ENCODE measurements at regions not wholly inside any gene's neighbourhood (a gene's known extent, or its start where the extent isn't known, plus 50 kb on each side); places are given as distances from the start of the nearest gene placed in this dataset.

DNA sequence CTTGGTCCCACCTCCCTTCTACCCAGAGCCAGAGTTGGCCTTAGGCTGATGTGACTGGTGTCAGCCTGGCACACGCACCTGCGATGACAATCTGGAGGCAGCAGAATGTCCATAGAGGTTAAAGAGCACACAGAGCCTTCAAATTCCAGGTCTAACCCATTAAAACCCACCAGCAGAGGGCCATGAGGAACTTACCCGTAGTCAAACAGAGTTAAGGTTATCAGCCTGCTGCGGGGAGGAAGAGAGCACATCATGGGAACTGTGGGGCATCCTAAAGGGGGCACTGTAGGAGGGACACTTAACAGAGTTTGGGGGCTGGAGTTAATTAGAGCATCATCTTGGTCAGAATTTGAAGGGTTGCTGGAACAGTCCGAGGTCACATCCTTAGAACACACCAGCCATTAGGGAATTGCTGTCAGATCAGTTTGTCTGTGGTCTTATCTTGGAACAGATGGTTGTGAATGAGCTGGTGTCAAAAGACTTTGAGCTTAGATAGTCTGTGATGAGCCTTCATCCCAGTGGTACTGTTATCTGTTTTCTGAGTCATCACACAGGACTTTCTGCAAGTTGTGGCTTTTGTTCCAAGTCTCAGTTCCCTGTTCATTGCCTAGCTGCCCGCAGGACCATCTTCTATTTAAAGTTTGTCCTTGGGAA is 248.6 kb downstream of the LOXHD1 start (continued):
- TF ChIP-seq, protein P1, sequence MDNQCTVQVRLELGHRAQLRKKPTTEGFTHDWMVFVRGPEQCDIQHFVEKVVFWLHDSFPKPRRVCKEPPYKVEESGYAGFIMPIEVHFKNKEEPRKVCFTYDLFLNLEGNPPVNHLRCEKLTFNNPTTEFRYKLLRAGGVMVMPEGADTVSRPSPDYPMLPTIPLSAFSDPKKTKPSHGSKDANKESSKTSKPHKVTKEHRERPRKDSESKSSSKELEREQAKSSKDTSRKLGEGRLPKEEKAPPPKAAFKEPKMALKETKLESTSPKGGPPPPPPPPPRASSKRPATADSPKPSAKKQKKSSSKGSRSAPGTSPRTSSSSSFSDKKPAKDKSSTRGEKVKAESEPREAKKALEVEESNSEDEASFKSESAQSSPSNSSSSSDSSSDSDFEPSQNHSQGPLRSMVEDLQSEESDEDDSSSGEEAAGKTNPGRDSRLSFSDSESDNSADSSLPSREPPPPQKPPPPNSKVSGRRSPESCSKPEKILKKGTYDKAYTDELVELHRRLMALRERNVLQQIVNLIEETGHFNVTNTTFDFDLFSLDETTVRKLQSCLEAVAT (IDR thresholded peaks at IDR 0.05) = 0 out of 4 replicates have a peak, but pooled peaks of 1 of the 2 experiments have one; percentile 28
- no peak for TF ChIP-seq POLR2G (IDR thresholded peaks at IDR 0.05; ENCODE audit: low read depth, low read length)
- no peak for TF ChIP-seq IRF2 (CRISPR knock-in tag; IDR thresholded peaks at IDR 0.05)
- peak; percentile 33; the same call in 1 of the 2 replicates for TF ChIP-seq RNF2 (IDR thresholded peaks at IDR 0.05)
- TF ChIP-seq ZC3H8 (IDR thresholded peaks at IDR 0.05) = no peak
- TF ChIP-seq TEAD4 (IDR thresholded peaks at IDR 0.05; ENCODE audit: low read length) = peak; percentile 93
- TF ChIP-seq TEAD4 (CRISPR knock-in tag; IDR thresholded peaks at IDR 0.05; ENCODE audit: borderline replicate concordance) = no peak
- peak; percentile 49 to 64; a peak in 2 of 4 replicates for TF ChIP-seq KDM1A (IDR thresholded peaks at IDR 0.05)
- no peak for TF ChIP-seq GATA2 (CRISPR knock-in tag; IDR thresholded peaks at IDR 0.05)
- peak; percentile 61; the same call in 1 of the 2 replicates for TF ChIP-seq TRIM28 (IDR thresholded peaks at IDR 0.05)
- peak; percentile 97 for TF ChIP-seq MECOM (CRISPR knock-in tag; IDR thresholded peaks at IDR 0.05)
- no peak for TF ChIP-seq KAT7 (CRISPR knock-in tag; IDR thresholded peaks at IDR 0.05; ENCODE audit: borderline replicate concordance)
- TF ChIP-seq SIN3A (IDR thresholded peaks at IDR 0.05; ENCODE audit: borderline replicate concordance in 2 of 2, control insufficient read depth in 1 of 2, low read depth in 2 of 2, low read length in 2 of 2) = no peak
- no peak for TF ChIP-seq GATAD2B (IDR thresholded peaks at IDR 0.05; ENCODE audit: borderline replicate concordance)
- TF ChIP-seq DPF2 (IDR thresholded peaks at IDR 0.05) = peak; percentile 80
- no peak for TF ChIP-seq RFX1 (IDR thresholded peaks at IDR 0.05)
- TF ChIP-seq, protein P2, sequence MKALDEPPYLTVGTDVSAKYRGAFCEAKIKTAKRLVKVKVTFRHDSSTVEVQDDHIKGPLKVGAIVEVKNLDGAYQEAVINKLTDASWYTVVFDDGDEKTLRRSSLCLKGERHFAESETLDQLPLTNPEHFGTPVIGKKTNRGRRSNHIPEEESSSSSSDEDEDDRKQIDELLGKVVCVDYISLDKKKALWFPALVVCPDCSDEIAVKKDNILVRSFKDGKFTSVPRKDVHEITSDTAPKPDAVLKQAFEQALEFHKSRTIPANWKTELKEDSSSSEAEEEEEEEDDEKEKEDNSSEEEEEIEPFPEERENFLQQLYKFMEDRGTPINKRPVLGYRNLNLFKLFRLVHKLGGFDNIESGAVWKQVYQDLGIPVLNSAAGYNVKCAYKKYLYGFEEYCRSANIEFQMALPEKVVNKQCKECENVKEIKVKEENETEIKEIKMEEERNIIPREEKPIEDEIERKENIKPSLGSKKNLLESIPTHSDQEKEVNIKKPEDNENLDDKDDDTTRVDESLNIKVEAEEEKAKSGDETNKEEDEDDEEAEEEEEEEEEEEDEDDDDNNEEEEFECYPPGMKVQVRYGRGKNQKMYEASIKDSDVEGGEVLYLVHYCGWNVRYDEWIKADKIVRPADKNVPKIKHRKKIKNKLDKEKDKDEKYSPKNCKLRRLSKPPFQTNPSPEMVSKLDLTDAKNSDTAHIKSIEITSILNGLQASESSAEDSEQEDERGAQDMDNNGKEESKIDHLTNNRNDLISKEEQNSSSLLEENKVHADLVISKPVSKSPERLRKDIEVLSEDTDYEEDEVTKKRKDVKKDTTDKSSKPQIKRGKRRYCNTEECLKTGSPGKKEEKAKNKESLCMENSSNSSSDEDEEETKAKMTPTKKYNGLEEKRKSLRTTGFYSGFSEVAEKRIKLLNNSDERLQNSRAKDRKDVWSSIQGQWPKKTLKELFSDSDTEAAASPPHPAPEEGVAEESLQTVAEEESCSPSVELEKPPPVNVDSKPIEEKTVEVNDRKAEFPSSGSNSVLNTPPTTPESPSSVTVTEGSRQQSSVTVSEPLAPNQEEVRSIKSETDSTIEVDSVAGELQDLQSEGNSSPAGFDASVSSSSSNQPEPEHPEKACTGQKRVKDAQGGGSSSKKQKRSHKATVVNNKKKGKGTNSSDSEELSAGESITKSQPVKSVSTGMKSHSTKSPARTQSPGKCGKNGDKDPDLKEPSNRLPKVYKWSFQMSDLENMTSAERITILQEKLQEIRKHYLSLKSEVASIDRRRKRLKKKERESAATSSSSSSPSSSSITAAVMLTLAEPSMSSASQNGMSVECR (CRISPR knock-in tag; IDR thresholded peaks at IDR 0.05) = no peak
- TF ChIP-seq SRSF1 (IDR thresholded peaks at IDR 0.05; ENCODE audit: low read depth, low read length) = no peak
- TF ChIP-seq MTF1 (CRISPR knock-in tag; IDR thresholded peaks at IDR 0.05; ENCODE audit: borderline replicate concordance) = no peak
- peak in 1 of 2 experiments; percentile 29; a peak in 1 of 4 replicates for TF ChIP-seq MAZ (CRISPR knock-in tag; conservative IDR thresholded peaks at IDR 0.05 in 1 of 2, IDR thresholded peaks at IDR 0.05 in 1 of 2)
- TF ChIP-seq ZNF324 (CRISPR knock-in tag; IDR thresholded peaks at IDR 0.05) = no peak
- no peak for TF ChIP-seq U2AF2 (optimal IDR thresholded peaks at IDR 0.05; ENCODE audit: low read depth, low read length)
- no peak for TF ChIP-seq ZNF79 (CRISPR knock-in tag; IDR thresholded peaks at IDR 0.05; ENCODE audit: low read depth)
- no peak for TF ChIP-seq ZNF354B (CRISPR knock-in tag; IDR thresholded peaks at IDR 0.05)
- TF ChIP-seq HNRNPL (IDR thresholded peaks at IDR 0.05; ENCODE audit: low read depth, low read length) = no peak
- TF ChIP-seq SMAD4 (CRISPR knock-in tag; conservative IDR thresholded peaks at IDR 0.05) = peak; percentile 84
- no peak for TF ChIP-seq ZNF165 (CRISPR knock-in tag; IDR thresholded peaks at IDR 0.05; ENCODE audit: borderline replicate concordance)
